Suppressor macrophage treated with lipopolysaccharide for 4 hours (primary cell): ENCODE measurements at regions not wholly inside any gene's neighbourhood (a gene's known extent, or its start where the extent isn't known, plus 50 kb on each side); places are given as distances from the start of the nearest gene placed in this dataset.

Experiments used
- DNase-seq: peaks from one replicate; pipeline ENCODE4 v3.0.0-alpha.2; 2020

- no peak for DNase-seq
These were observed 555.9 kb downstream of the DIAPH3 start for GRCh38 chr13:59607780-59608233.

GRCh38 chr13:59609421-59609820 lies 554.3 kb downstream of the DIAPH3 start:
- no peak for DNase-seq
